ENCODE measurements at regions not wholly inside any gene's neighbourhood (a gene's known extent, or its start where the extent isn't known, plus 50 kb on each side); places are given as distances from the start of the nearest gene placed in this dataset.

DNA sequence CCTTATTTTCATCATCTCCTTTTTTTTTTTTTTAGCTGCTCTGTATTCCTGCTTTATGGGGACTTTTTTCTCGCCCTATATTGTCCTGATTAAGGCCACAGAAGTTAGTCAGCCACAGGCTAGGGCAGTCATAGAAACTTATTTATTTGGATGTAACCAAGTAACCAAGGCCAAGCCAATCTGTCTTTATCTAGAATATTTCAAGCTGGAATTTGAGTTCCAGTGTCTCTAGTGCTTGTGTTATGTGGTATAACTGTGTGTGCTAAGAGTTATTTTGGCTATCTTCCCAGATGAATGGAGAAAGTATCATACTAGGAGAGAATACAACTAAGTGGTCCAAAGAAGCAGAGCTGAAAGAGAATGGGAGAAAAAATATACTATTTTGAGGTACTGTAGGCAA is 751.5 kb downstream of the CBLN4 start:
- no peak for TF ChIP-seq CTCF (conservative IDR thresholded peaks at IDR 0.05; ENCODE audit: low read length)
- TF ChIP-seq EZH2phosphoT487 (IDR thresholded peaks at IDR 0.05; ENCODE audit: borderline replicate concordance), result no peak
- Histone ChIP-seq H3K4me1 (ENCODE audit: insufficient read depth, low read length, poor library complexity, severe bottlenecking) (no peaks in the 10 kb centered on the region), H3K4me3 (ENCODE audit: low read length, poor library complexity, severe bottlenecking) (no peak overlapping the region), H3K9me2 (replicated peaks; ENCODE audit: low read depth, low read length) (no peaks in the 10 kb centered on the region), H2AFZ (ENCODE audit: low read length) (no peak overlapping the region), H3F3A (ENCODE audit: low read depth) (no peaks in the 10 kb centered on the region), H3K27me3 (ENCODE audit: insufficient read depth, low read length, poor library complexity, severe bottlenecking) (no peaks in the 10 kb centered on the region), H3K79me2 (ENCODE audit: insufficient read depth, low read length) (no peaks in the 10 kb centered on the region), H3K9ac (ENCODE audit: low read depth, low read length, poor library complexity, severe bottlenecking) (no peak overlapping the region), H3K36me3 (ENCODE audit: insufficient read depth, low read length) (no peaks in the 10 kb centered on the region), H4K20me1 (ENCODE audit: insufficient read depth, low read length, poor library complexity, severe bottlenecking) (no peaks in the 10 kb centered on the region), H3K9me3 (ENCODE audit: insufficient read depth, low read depth, low read length) (no peaks in the 10 kb centered on the region), H3K4me2 (ENCODE audit: low read depth, low read length, poor library complexity, severe bottlenecking) (no peak overlapping the region)

DNA sequence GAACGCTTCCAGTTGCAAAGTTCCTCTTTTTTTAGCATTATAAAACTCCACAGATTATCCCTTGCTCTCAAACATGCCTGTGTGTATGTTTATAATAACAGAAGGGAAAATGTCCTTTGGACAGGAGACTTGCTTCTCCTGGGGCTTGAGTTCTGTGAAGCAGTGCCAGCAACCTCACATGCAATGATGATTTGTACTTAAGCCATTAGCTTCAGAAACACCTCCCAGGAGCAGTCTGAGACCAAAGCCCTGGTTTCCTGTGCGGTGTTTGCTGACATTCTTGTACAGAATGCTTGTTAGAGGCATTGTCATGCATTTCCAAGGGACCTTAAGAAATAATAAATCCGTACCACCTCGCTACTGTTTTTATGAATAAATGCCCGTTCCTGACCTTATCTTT is 752.8 kb downstream of the CBLN4 start:
- Histone ChIP-seq H3K4me1 (ENCODE audit: insufficient read depth, low read length, poor library complexity, severe bottlenecking) (no peaks in the 10 kb centered on the region), H3K9me3 (ENCODE audit: insufficient read depth, low read depth, low read length) (no peaks in the 10 kb centered on the region), H3K4me2 (ENCODE audit: low read depth, low read length, poor library complexity, severe bottlenecking) (no peak overlapping the region), H3K36me3 (ENCODE audit: insufficient read depth, low read length) (no peaks in the 10 kb centered on the region), H3K9ac (ENCODE audit: low read depth, low read length, poor library complexity, severe bottlenecking) (no peak overlapping the region), H4K20me1 (ENCODE audit: insufficient read depth, low read length, poor library complexity, severe bottlenecking) (no peaks in the 10 kb centered on the region), H3F3A (ENCODE audit: low read depth) (no peaks in the 10 kb centered on the region), H3K4me3 (ENCODE audit: low read length, poor library complexity, severe bottlenecking) (no peak overlapping the region), H2AFZ (ENCODE audit: low read length) (no peak overlapping the region), H3K79me2 (ENCODE audit: insufficient read depth, low read length) (no peaks in the 10 kb centered on the region), H3K9me2 (replicated peaks; ENCODE audit: low read depth, low read length) (no peaks in the 10 kb centered on the region), H3K27me3 (ENCODE audit: insufficient read depth, low read length, poor library complexity, severe bottlenecking) (no peaks in the 10 kb centered on the region)
- TF ChIP-seq EZH2phosphoT487 (IDR thresholded peaks at IDR 0.05; ENCODE audit: borderline replicate concordance) (no peak), CTCF (conservative IDR thresholded peaks at IDR 0.05; ENCODE audit: low read length) (no peak)

DNA sequence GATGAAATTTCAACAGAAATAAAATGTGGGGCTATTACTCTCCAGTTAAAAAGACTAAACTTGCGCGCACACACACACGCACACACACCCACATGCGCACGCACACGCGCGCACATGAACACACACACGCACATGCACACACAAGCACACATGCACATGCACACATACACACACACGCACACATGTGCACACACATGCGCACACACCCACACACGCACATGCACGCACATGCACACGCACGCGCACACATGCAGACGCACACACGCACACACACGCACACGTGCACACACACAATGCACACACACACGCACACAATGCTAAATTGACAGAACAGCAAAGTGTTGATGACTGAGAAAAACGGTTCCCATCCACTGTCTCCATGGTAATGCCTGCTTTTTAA is 754.1 kb downstream of the CBLN4 start:
- Histone ChIP-seq H2AFZ (ENCODE audit: low read length) (no peak overlapping the region), H3K4me3 (ENCODE audit: low read length, poor library complexity, severe bottlenecking) (no peak overlapping the region), H3F3A (ENCODE audit: low read depth) (no peaks in the 10 kb centered on the region), H3K4me2 (ENCODE audit: low read depth, low read length, poor library complexity, severe bottlenecking) (no peak overlapping the region), H3K9me2 (replicated peaks; ENCODE audit: low read depth, low read length) (no peaks in the 10 kb centered on the region), H3K9me3 (ENCODE audit: insufficient read depth, low read depth, low read length) (no peaks in the 10 kb centered on the region), H3K27me3 (ENCODE audit: insufficient read depth, low read length, poor library complexity, severe bottlenecking) (no peaks in the 10 kb centered on the region), H4K20me1 (ENCODE audit: insufficient read depth, low read length, poor library complexity, severe bottlenecking) (no peaks in the 10 kb centered on the region), H3K79me2 (ENCODE audit: insufficient read depth, low read length) (no peaks in the 10 kb centered on the region), H3K9ac (ENCODE audit: low read depth, low read length, poor library complexity, severe bottlenecking) (no peak overlapping the region), H3K4me1 (ENCODE audit: insufficient read depth, low read length, poor library complexity, severe bottlenecking) (no peaks in the 10 kb centered on the region), H3K36me3 (ENCODE audit: insufficient read depth, low read length) (no peaks in the 10 kb centered on the region)
- TF ChIP-seq CTCF (conservative IDR thresholded peaks at IDR 0.05; ENCODE audit: low read length) (no peak), EZH2phosphoT487 (IDR thresholded peaks at IDR 0.05; ENCODE audit: borderline replicate concordance) (no peak)
